DMS153 treated with DMSO at 0.1 percent for 48 hours (cell line): ENCODE measurements at regions not wholly inside any gene's neighbourhood (a gene's known extent, or its start where the extent isn't known, plus 50 kb on each side); places are given as distances from the start of the nearest gene placed in this dataset.
"Not testable (repeated sequence)": the region's sequence is repeated elsewhere in the genome, so short reads cannot be mapped to it uniquely, and the experiment has no call there.

Source experiments
- DNase-seq: peaks from one replicate; lab custom pipeline; 2025; ENCODE audit not compliant: unreplicated experiment; lab: John Stamatoyannopoulos, UW

DNA sequence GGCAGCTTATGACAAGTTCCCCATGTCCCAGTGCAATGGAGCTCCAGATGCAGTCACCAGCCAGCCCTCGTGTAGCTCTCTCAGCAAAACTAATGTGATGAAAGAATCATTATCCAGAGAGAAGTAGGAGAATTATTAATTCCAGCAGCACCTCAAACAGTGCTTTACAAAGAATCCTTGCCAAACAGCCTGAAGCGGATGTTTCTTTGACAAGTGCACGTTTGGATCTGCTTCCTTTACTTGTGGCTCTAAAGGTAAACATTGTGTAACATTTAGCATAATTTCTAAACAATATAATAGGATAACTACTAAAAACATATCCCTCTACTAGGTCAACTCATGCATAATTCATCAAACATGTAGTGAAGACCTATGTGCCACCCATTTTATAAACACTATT lies 197.0 kb downstream of the FAM181B start:
- DNase-seq, result no peak

DNA sequence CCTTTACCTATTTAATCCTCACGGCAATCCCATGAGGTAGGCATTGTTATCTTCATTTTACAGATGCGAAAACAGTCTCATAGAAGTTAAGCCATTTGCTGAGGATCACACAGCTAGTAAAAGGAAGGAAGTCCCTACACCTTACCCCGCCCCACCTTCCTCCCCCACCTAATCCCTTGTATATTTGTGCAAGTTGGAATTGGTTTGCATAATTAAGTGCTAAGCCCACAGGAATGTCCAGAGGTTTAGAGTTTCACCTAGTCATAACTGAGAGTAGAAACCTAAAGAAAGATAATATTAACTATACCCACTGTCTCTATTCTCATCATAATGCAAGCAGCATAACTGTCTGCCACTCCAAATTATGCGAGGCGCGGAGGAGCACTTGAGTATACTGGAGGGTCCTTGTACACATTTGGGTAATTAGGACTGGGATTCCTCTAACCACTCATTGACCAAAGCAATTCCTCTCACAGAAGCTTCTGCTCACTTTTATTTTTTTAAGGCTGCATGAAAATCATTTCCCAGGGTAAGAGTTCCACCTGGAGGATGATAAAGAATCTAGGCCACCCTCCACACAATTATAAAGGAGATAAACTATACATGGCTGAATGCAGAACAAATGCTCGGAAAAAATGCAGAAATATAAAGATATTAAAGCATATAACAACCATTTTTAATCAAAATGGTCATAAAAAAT lies 199.9 kb downstream of the FAM181B start:
- DNase-seq, result no peak

DNA sequence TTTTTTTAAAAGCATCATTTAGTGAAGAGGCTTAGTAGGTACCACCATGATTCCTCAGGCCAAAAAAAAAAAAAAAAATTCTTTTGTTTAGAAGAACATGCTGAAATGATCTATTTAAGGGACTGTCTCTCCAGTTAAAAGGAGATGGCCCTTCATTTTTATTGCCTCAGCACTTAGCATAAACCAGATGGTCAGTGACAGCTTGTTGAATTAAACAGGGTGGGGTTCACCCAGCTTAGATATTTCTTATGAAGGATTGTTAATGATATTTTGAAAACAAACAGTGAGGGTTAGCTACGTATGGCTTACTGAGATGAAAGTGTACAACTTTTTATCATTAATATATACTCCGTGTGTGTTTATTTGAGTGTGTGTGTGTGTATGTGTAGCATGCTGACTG lies 203.7 kb downstream of the FAM181B start:
- no peak for DNase-seq

DNA sequence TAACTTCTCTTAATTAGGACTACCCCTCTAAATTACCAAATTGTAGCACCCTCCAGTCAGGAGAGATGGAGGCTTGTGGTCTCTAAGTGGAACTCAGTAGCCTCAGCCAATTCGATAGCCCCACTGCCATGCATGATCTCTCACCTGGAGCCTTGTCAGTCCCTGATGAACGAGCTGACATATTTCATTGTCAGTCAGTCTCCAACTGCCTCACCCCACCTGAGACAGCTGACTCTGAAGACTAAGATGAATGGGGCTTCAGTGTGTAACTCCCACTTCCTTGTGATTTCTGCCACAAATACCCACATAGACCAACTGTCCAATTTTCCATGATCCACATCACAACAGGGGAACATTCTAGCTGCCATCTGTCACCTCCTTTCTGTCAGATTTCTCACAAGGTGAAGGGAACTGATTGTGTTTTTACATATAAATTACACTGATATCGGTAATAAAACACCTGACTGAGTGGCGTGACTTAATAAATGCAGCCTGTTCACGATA lies 206.5 kb downstream of the FAM181B start:
- no peak for DNase-seq

DNA sequence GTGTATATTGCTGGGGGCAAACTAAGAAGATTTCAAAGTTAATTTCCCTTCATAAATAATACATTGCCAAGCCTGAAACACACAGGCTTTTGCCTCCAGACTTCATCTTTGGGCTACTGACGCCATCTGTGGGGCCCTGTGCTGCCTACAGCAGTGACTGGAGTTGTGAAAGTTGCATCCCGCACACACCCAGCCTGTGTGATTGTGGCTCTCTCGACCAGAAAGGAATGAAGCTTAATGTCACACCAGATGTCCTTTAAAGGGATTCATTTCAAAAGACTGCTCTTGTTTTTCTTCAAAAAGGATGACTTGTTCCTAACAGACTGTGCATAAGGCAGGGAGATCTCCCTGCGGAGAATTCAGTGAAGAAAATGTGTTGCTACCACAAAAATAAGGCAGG lies 210.5 kb downstream of the FAM181B start:
- DNase-seq, result no peak

DNA sequence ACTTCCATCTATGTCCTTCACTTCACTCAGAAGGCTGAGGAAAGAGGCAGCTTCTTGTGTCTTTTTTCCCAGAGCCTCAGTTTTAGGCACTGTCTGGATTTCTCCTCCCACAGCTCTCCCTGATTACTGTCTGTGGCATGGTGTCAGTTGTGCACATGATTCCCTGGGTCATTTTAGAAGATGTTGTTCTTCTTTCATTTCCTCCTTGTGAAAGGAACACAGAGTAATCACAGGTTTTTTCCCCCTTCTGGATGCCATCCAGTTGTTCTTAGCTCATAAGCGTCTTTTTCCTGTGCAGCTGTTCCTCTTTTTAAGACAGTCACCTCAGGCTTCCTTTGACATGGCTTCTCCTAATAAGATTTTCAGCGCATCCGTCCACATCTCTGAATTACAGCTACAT lies 212.2 kb downstream of the FAM181B start:
- DNase-seq, result no peak

DNA sequence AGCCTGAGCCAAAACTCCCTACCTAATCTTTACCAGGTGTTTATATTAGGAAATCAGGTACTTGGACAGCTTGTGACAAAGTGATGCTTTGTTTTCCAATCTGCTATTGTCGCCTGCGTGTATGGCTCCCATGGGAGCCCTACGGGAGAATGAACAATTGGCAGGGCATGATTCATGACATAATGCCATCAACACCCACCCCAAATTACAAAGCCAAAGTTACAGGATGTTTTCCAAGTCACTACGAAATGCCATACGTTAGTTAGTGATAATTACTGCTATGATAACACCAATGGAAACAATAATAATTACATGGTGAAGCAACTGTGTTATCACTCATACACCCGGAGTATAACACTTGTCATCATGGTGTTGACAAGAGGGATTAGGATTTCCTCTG lies 226.4 kb downstream of the FAM181B start:
- peak; percentile 10 for DNase-seq

DNA sequence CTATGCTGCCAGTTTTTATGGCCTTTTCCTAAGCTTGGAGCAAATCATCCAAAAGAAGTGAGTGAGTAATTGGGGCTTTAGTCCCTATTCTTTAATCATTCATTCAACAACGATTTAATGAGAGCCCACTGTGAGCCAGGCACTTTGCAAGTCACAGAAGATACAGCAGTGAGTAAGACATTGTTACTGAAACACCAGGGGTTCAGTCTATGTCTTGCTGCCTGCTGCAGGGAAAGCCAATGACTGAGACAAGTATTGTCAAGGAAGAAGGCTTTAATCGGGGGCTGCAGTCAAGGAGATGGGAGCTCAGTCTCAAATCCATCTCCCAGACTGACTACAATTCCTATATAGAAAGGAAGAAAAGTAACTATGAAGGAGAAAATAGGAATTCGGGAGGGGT lies 228.3 kb downstream of the FAM181B start:
- DNase-seq, result no peak

DNA sequence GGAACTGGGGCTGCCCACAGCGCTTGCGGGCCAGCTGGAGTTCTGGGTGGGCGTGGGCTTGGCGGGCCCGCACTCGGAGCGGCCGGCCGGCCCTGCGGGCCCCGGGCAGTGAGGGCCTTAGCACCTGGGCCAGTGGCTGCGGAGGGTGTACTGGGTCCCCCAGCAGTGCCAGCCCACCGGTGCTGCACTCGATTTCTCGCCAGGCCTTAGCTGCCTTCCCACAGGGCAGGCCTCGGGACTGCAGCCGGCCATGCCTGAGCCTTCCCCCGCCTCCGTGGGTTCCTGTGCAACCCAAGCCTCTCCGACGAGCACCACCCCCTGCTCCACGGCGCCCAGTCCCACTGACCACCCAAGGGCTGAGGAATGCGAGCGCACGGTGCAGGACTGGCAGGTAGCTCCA lies 232.5 kb downstream of the FAM181B start:
- not testable (repeated sequence) for DNase-seq

DNA sequence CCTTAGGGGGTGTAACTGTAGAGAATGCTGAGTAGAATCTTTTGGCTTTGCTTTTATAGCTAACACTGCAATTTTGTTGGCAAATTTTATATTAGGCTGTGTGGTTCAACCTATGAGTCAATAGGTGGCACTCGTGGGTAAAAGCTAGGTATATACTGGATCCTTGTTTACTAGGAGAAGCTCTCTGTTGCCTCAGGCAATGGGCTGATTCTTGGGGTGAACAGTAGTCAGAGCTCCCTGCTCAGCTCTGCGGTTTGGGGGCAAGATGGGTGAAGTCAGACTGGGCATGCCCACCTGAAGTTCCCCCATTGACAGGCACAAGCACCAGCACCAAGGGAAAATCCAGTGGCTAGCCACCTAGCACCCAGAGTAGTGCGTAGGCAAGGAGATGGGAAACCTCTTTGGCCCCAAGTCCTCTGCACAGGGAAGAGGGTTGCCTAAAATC lies 238.7 kb downstream of the FAM181B start:
- DNase-seq, result no peak

DNA sequence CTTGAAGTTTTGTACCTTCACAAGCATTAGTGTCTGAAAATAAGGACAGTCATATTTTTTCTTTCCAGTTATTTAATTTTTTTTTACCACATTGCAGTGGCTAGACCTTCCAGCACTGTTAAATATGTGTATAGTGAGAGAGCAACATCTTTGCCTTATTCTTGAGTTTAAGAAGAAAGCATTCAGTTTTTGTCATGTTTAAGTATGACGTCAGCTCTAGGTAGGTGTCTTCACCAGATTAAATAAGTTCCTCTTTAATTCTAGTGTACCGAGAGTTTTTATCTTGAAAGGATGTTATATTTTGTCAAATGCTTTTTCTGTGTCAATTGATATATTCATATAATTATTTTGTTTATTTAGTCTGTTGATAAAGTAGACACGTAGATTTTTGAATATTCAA lies 258.8 kb downstream of the FAM181B start:
- DNase-seq, result no peak

DNA sequence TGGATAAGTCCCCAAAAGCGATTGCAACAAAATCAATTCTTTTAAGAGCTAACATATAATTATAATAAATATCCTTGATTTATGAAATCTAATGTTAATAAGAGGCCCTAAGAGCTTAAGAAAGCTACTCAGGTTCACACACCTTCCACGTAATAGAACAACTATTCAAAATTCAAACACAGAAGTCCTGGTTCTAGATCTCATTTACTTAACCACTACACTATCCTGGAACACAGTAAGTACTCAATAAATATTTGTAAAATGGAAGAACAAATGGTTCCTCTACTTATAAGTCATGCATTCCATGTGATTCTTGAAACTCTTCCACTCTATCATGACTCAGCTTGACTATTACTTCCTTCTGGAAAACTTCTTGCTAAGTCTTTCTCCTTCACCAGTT lies 268.2 kb downstream of the FAM181B start:
- DNase-seq, result no peak

DNA sequence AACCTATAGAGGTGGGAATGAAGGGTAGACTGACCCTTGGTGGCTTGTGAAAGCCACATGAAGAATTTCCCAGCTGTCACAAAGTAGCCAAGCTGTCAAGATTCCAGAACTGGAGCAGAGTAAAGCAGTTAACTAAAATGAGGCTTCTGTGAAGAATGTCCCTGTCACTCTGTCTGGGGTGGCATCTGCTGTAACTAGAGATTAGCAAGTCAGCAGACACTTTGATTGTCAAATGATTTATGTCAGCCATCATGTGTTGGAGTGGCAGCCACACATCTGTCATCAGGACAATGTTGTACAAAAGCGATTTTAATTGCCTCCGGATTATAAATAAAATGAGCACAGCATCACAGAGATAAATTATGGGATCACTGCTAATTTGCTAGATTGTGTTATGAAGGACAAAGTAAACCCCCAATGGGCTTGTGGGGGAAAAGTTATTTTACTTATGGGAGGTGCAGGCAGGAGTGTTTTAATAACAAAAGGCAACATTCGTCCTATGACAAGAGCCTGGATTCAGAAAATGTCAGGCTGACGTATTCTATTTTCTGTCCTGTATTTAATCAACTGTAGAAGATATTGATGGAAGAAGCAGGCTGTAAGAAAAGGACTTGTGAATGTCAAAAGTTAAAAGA lies 270.9 kb downstream of the FAM181B start:
- DNase-seq, result no peak

DNA sequence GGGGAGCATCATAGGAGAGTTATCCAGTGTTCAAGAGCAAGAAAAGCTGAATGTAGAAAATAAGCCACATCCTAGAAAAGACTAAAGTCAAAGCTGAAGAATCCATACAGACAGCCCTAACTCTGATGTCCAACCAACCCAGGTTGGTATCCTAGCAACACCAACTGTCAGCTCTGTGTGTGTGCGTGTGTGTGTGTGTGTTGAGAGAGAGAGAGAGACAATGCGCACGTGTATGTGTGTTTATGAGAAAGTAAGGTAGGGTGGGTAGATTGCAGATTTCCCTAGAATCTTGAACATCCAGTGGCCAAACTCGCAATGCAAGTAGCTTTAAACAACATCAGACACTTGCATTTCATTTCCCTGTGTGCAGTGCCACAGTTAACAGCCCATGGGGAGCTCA lies 274.9 kb downstream of the FAM181B start:
- no peak for DNase-seq

DNA sequence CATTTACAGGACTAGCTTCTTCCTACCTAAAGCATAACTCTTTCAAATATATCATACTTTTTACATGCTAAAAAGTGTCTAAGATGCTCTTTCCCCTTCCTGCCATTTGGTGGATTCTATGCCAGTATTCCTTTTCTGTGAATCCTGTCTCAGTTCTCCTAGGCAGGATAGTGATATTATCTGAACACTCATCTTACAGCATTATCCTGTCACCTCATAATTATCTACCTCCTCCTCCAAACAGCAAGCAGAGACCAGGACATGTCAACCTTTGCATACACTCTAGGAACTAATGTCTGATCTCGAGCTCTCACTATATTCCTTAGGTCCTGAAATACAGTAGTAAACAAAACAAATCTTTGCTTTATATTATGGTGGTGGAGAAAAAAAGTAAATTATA lies 275.5 kb downstream of the FAM181B start:
- no peak for DNase-seq

DNA sequence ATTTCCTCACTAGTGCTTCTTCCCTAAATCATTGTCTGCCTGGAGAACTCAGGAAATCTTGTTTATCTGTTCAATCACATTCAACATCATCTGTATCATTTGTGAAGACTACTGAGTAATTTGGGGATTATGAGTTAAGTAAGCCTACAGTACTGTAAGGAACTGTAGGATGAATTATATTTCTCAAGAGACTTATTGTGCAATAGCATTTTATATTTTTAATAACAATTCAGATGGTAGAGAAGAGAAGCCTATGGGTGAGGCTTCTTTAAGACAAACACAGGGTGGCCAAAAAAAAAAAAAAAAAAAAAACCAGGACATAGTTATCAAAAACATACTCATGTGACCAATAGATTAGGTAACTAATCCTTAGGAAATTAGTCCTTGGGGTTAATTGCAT lies 282.7 kb downstream of the FAM181B start:
- no peak for DNase-seq

DNA sequence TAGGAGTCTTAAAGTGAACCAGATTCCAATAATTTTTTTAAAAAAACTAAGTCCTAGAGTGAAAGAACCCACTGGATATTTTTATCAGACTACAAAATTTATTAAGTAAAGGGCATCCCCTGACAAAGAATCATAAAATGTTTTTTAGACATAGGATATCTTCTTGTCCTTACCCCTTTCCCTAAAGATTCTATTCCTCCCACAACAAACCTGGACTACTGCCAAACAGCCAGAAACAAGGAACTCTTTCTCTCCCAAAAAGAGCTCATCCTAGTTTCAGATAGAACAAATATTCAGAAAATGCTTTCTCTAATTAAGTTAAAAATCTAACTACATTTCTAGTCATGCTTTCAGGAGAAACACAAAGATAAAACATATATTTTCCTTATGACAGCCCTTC lies 327.1 kb downstream of the FAM181B start:
- no peak for DNase-seq

DNA sequence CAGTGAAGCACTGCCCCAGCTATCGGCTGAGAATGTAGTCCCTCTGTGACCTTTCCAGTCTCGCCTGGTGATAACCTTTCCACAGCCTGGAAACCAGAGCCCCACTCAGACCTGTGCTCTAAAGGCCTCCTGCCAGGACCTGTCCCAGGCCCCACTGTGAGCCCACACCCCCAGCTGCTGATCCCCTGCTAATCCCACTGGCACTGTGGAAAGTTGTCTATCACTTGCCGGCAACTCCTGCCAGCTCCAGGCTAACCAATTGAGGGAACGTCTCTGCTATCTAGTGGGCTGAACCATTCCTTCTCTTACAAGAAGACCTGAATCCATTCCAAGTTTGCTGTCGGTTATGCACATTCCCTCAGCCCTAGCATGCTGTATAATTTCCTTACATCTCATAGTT lies 328.2 kb downstream of the FAM181B start:
- DNase-seq, result no peak

DNA sequence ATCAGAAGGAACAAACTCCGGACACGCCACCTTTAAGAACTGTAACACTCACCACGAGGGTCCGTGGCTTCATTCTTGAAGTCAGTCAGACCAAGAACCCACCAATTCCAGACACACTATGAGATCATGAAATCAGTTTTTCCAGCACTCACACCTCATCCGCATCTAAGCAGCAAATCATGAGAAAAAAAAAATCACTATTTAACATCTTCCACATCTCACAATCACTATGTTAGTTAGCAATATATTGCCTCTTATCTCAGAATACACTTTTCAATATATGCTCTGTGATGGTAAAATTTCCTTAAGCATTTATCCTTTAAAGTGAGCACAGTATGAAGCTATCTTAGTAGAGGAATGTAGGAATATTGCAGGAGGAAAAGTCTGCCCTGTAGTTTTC lies 328.7 kb downstream of the FAM181B start:
- no peak for DNase-seq

DNA sequence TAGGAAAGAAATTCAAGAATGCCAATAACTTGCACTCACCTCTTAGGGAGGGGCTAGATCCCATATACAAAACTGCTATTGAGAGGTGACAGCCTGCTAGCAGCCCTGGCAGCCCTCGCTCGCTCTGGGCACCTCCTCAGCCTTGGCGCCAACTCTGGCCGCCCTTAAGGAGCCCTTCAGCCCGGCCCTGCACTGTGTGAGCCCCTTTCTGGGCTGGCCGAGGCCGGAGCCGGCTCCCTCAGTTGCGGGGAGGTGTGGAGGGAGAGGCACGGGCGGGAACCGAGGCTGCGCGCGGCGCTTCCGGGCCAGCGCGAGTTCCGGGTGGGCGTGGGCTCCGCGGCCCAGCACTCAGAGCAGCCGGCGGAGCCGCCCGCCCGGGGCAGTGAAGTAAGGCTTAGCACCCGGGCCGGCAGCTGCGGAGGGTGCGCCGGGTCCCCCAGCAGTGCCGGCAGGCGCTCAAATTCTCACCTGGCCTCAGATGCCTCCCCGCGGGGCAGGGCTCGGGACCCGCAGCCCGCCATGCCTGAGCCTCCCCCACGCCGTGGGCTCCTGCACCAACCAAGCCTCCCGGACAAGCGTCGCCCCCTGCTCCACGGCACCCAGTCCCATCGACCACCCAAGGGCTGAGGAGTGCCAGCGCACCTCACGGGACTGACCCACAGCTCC lies 329.9 kb downstream of the FAM181B start:
- no peak for DNase-seq

DNA sequence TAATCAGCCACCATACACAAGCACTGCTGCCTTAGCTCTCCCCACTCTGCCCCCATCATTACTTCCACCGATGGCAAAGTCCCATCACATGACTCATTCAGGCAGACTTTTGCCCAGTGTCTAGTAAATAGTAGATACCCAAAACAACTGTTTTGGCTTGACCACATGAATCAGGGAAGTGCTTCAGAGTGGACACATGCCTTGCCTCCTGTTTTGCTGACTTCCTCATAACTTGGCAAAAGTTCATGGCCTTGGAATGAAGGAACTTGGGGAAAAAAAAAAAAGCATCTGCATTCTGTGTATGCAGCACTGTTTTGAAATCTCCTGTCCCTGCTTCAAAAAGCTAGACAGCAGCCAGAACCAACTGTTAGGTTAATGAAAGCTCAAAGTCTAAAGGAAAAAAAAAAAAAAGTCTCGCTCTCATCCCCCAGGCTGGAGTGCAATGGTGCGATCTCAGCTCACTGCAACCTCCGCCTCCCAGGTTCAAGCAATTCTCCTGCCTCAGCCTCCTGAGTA lies 335.3 kb downstream of the FAM181B start:
- DNase-seq, result no peak

DNA sequence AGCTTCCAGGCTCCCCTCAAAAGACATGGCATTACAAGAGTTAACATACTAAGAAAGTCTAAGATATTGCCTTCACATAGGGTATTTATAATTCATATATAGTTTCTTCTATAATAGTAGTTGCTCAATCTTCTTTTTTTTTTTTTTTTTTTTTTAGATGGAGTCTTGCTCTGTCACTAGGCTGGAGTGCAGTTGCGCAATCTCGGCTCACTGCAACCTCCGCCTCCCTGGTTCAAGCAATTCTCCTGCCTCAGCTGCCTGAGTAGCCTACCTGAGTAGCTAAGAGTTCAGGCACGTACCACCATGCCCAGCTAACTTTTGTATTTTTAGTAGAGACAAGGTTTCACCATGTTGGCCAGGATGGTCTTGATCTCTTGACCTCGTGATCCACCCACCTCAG lies 337.0 kb downstream of the FAM181B start:
- not testable (repeated sequence) for DNase-seq
